Chondrocyte (in vitro differentiated cells): ENCODE measurements at regions not wholly inside any gene's neighbourhood (a gene's known extent, or its start where the extent isn't known, plus 50 kb on each side); places are given as distances from the start of the nearest gene placed in this dataset.

Experiments
- DNase-seq: peaks from one replicate; pipeline ENCODE4 v3.0.0; 2021; ENCODE audit warnings: mixed read lengths, low spot score
- H3K27ac Mint-ChIP-seq: one replicate; pipeline ENCODE4 v1.8.0; 2021; ENCODE audit warnings: mild to moderate bottlenecking, moderate library complexity, mixed read lengths; ENCODE audit not compliant: unreplicated experiment
- H3K27me3 Mint-ChIP-seq: 2 replicates; pipeline ENCODE4 v1.8.0; 2021; ENCODE audit warnings: low read depth, mixed read lengths
- H3K36me3 Mint-ChIP-seq: 2 replicates; pipeline ENCODE4 v1.8.0; 2021; ENCODE audit warnings: low read depth, mixed read lengths
- H3K4me1 Mint-ChIP-seq: 2 replicates; pipeline ENCODE4 v1.8.0; 2021; ENCODE audit warnings: low read depth, mild to moderate bottlenecking, mixed read lengths
- H3K4me3 Mint-ChIP-seq: one replicate; pipeline ENCODE4 v1.8.0; 2021; ENCODE audit warnings: mild to moderate bottlenecking, moderate library complexity, mixed read lengths; ENCODE audit not compliant: unreplicated experiment
- H3K9me3 Mint-ChIP-seq: 2 replicates; pipeline ENCODE4 v1.8.0; 2021; ENCODE audit warnings: low read depth, mixed read lengths
- CTCF ChIP-seq: fragments of 200-600 bp; sonication (generic); IDR thresholded peaks from 2 replicates; pipeline ENCODE4 v1.5.0; 2021; ENCODE audit warnings: antibody characterized with exemption, mild to moderate bottlenecking, moderate library complexity

- no peaks in the 10 kb centered on the region for H3K36me3 Mint-ChIP-seq
- H3K4me3 Mint-ChIP-seq, result no peak overlapping the region
- no peaks in the 10 kb centered on the region for H3K4me1 Mint-ChIP-seq
- no peak overlapping the region for H3K27ac Mint-ChIP-seq
- DNase-seq, result no peak
- H3K9me3 Mint-ChIP-seq, result no peaks in the 10 kb centered on the region
- TF ChIP-seq CTCF, result no peak
- no peaks in the 10 kb centered on the region for H3K27me3 Mint-ChIP-seq
Measured at GRCh38 chr3:79917561-79917960, 149.8 kb upstream of the ROBO1 start.

- Mint-ChIP-seq H3K4me1 (peaks cover 2% of the 10 kb centered on the region), H3K27ac (no peak overlapping the region), H3K36me3 (no peaks in the 10 kb centered on the region), H3K27me3 (no peaks in the 10 kb centered on the region), H3K9me3 (no peaks in the 10 kb centered on the region), H3K4me3 (no peak overlapping the region)
- no peak for TF ChIP-seq CTCF
- no peak for DNase-seq
Measured at GRCh38 chr3:79910337-79910736, 142.5 kb upstream of the ROBO1 start.

DNA sequence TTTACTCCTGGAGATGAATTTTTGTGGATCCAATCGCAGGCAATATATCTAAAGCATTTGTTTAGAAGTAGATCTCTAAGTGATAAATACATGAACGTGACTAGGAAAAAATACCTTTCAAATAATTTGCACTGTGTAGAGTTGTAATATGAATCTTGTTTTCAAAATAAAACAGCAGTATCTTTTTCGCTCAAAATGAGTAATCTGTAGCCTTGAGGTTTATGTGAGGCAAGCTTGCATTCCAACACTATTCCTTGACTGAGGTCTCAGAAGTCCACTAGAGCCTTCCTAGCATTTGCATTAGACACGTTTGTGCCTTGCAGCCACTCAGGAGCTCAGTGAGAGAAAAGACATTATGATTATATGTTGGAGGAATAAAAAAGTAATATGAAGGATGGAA is 138.3 kb upstream of the ROBO1 start:
- H3K27me3 Mint-ChIP-seq, result no peaks in the 10 kb centered on the region
- no peak overlapping the region for H3K27ac Mint-ChIP-seq
- no peak overlapping the region for H3K4me3 Mint-ChIP-seq
- no peaks in the 10 kb centered on the region for H3K36me3 Mint-ChIP-seq
- no peaks in the 10 kb centered on the region for H3K9me3 Mint-ChIP-seq
- no peak for TF ChIP-seq CTCF
- no peak for DNase-seq
- peaks cover 5% of the 10 kb centered on the region for H3K4me1 Mint-ChIP-seq

DNA sequence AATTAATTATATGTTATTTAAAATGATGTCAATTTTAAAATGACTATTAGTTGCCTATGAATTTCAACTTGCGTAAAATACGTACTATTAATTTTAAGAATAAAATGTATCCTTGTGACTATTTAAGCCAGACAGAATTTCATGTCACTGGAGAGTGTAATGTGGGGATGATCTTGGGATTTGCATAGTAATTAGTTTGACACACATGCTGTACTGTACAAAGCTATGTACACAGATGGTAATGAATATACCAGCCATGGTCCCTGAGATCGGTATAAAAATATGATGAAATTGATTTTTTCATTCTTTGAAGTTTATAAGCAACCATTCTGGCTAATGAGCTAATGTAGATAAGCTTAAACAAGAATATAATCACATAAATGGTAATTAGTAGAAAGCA is 134.4 kb upstream of the ROBO1 start:
- Mint-ChIP-seq H3K4me3 (no peak overlapping the region), H3K9me3 (no peaks in the 10 kb centered on the region), H3K27ac (no peak overlapping the region), H3K4me1 (peaks cover 3% of the 10 kb centered on the region), H3K27me3 (no peaks in the 10 kb centered on the region), H3K36me3 (no peaks in the 10 kb centered on the region)
- no peak for TF ChIP-seq CTCF
- DNase-seq, result no peak

GRCh38 chr3:79898907-79899306 is 131.1 kb upstream of the ROBO1 start:
- Mint-ChIP-seq H3K27ac (no peak overlapping the region), H3K4me3 (no peak overlapping the region), H3K27me3 (no peaks in the 10 kb centered on the region), H3K36me3 (peaks cover 1% of the 10 kb centered on the region), H3K4me1 (peaks cover 3% of the 10 kb centered on the region), H3K9me3 (no peaks in the 10 kb centered on the region)
- no peak for DNase-seq
- TF ChIP-seq CTCF, result no peak
